Vagina (tissue), 2 donors: ENCODE measurements at regions not wholly inside any gene's neighbourhood (a gene's known extent, or its start where the extent isn't known, plus 50 kb on each side); places are given as distances from the start of the nearest gene placed in this dataset.
"Not testable (repeated sequence)": the region's sequence is repeated elsewhere in the genome, so short reads cannot be mapped to it uniquely, and the experiment has no call there.

Experiments
- DNase-seq, 2 donors: peaks; one replicate each; pipeline ENCODE4 v3.0.0-alpha.2; 2017; ENCODE audit errors: extremely low spot score in 2 of 2
- H3K27ac ChIP-seq: fragments of 200-600 bp; sonication (generic); one replicate; pipeline ENCODE4 v1.5.1; 2019
- H3K27me3 ChIP-seq: fragments of 200-600 bp; sonication (generic); one replicate; pipeline ENCODE4 v1.5.1; 2019
- H3K36me3 ChIP-seq, 2 donors: fragments of 200-600 bp; sonication (generic); one replicate each; pipeline ENCODE4 v1.5.1; 2017 to 2019
- H3K4me1 ChIP-seq: fragments of 200-600 bp; sonication (generic); one replicate; pipeline ENCODE4 v1.5.1; 2019
- H3K4me3 ChIP-seq, 2 donors: fragments of 200-600 bp; sonication (generic); 1 replicate in 1 of 2; 2 replicates in 1 of 2; pipeline ENCODE4 v1.5.1; 2016 to 2019
- H3K9me3 ChIP-seq: fragments of 200-600 bp; sonication (generic); one replicate; pipeline ENCODE4 v1.5.1; 2019
- CTCF ChIP-seq, 3 experiments: fragments of 450-650 bp in 2 of 3; fragments of 200-600 bp in 1 of 3; sonication (generic) in 1 of 3; IDR thresholded peaks; one replicate each; pipeline ENCODE4 v1.5.1; 2017 to 2019; ENCODE audit warnings: antibody characterized with exemption in 3 of 3, mild to moderate bottlenecking in 2 of 3, moderate library complexity in 2 of 3
- POLR2A ChIP-seq, 2 donors: fragments of 450-650 bp; IDR thresholded peaks; one replicate each; pipeline ENCODE4 v1.6.1; 2017; ENCODE audit warnings: antibody characterized with exemption in 2 of 2, mild to moderate bottlenecking in 2 of 2, moderate library complexity in 2 of 2
- POLR2AphosphoS5 ChIP-seq, 2 donors: sonication (generic); formaldehyde crosslinking; IDR thresholded peaks; one replicate each; pipeline ENCODE4 v1.9.0; 2017; ENCODE audit warnings: antibody characterized with exemption in 2 of 2, mild to moderate bottlenecking in 2 of 2, low read depth in 1 of 2; ENCODE audit not compliant: insufficient read depth in 1 of 2
- intact Hi-C: fragments of 100-400 bp; cut with DNase I; formaldehyde crosslinking; loops from one replicate; pipeline ENCODE4 v1.15.1; 2023

GRCh38 chr12:73221836-73222235 lies 949.7 kb downstream of the TRHDE start:
- Histone ChIP-seq H3K36me3 (no peaks in the 10 kb centered on the region), H3K27ac (no peak overlapping the region), H3K9me3 (no peaks in the 10 kb centered on the region), H3K27me3 (no peaks in the 10 kb centered on the region), H3K4me3 (no peak overlapping the region), H3K4me1 (no peaks in the 10 kb centered on the region)
- DNase-seq: no peak
- no peak for TF ChIP-seq CTCF (IDR thresholded peaks at IDR 0.05)
- no peak for TF ChIP-seq POLR2AphosphoS5 (IDR thresholded peaks at IDR 0.05; ENCODE audit: insufficient read depth in 1 of 2, low read depth in 1 of 2)
- no peak for TF ChIP-seq POLR2A (IDR thresholded peaks at IDR 0.05)
- intact Hi-C loops: no loop called here

- no peak overlapping the region for H3K4me3 ChIP-seq
- intact Hi-C loops: no loop called here
- H3K27ac ChIP-seq: no peak overlapping the region
- no peaks in the 10 kb centered on the region for H3K9me3 ChIP-seq
- no peaks in the 10 kb centered on the region for H3K27me3 ChIP-seq
- TF ChIP-seq POLR2AphosphoS5 (IDR thresholded peaks at IDR 0.05; ENCODE audit: insufficient read depth in 1 of 2, low read depth in 1 of 2) (no peak), CTCF (IDR thresholded peaks at IDR 0.05) (no peak), POLR2A (IDR thresholded peaks at IDR 0.05) (no peak)
- H3K4me1 ChIP-seq: no peaks in the 10 kb centered on the region
- no peak for DNase-seq
- H3K36me3 ChIP-seq: no peaks in the 10 kb centered on the region
Observed at GRCh38 chr12:73225371-73225937, 953.3 kb downstream of the TRHDE start.

- H3K9me3 ChIP-seq: no peaks in the 10 kb centered on the region
- H3K27me3 ChIP-seq: no peaks in the 10 kb centered on the region
- intact Hi-C loops: no loop called here
- no peaks in the 10 kb centered on the region for H3K4me1 ChIP-seq
- TF ChIP-seq POLR2A (IDR thresholded peaks at IDR 0.05) (no peak), POLR2AphosphoS5 (IDR thresholded peaks at IDR 0.05; ENCODE audit: insufficient read depth in 1 of 2, low read depth in 1 of 2) (no peak), CTCF (IDR thresholded peaks at IDR 0.05) (no peak)
- DNase-seq: no peak
- no peaks in the 10 kb centered on the region for H3K36me3 ChIP-seq
- no peak overlapping the region for H3K4me3 ChIP-seq
- no peak overlapping the region for H3K27ac ChIP-seq
Observed at GRCh38 chr12:73225941-73226340, 953.8 kb downstream of the TRHDE start.

GRCh38 chr12:73226593-73226992 lies 954.4 kb downstream of the TRHDE start:
- intact Hi-C loops: no loop called here
- Histone ChIP-seq H3K4me3 (no peak overlapping the region), H3K27ac (no peak overlapping the region), H3K9me3 (no peaks in the 10 kb centered on the region), H3K36me3 (no peaks in the 10 kb centered on the region), H3K27me3 (no peaks in the 10 kb centered on the region), H3K4me1 (no peaks in the 10 kb centered on the region)
- no peak for TF ChIP-seq POLR2AphosphoS5 (IDR thresholded peaks at IDR 0.05; ENCODE audit: insufficient read depth in 1 of 2, low read depth in 1 of 2)
- TF ChIP-seq CTCF (IDR thresholded peaks at IDR 0.05): no peak
- no peak for TF ChIP-seq POLR2A (IDR thresholded peaks at IDR 0.05)
- DNase-seq: no peak

- intact Hi-C loops, H3K27ac ChIP-seq, H3K27me3 ChIP-seq, DNase-seq, H3K4me1 ChIP-seq, H3K4me3 ChIP-seq, H3K9me3 ChIP-seq, H3K36me3 ChIP-seq: not testable (repeated sequence)
Observed at GRCh38 chr12:73228828-73229227, 956.7 kb downstream of the TRHDE start.
